Smooth muscle cell (in vitro differentiated cells): ENCODE measurements at regions not wholly inside any gene's neighbourhood (a gene's known extent, or its start where the extent isn't known, plus 50 kb on each side); places are given as distances from the start of the nearest gene placed in this dataset.

Source experiments
- DNase-seq: peaks from one replicate; lab custom pipeline; 2025; ENCODE audit not compliant: unreplicated experiment; lab: John Stamatoyannopoulos, UW
- H2AFZ ChIP-seq: fragments of 200-600 bp; sonication (generic); 2 replicates; pipeline ENCODE4 v1.6.0; 2016; ENCODE audit warnings: antibody characterized with exemption, low read depth, mild to moderate bottlenecking
- H3F3A ChIP-seq: fragments of 200-600 bp; sonication (generic); 2 replicates; pipeline ENCODE4 v1.6.0; 2017; ENCODE audit warnings: antibody characterized with exemption, low read depth
- H3K27ac ChIP-seq: fragments of 200-600 bp; sonication (generic); 2 replicates; pipeline ENCODE4 v1.5.1; 2016; ENCODE audit warnings: low read depth, mild to moderate bottlenecking
- H3K27me3 ChIP-seq: fragments of 200-600 bp; sonication (generic); 2 replicates; pipeline ENCODE4 v1.6.1; 2016; ENCODE audit warnings: low read depth, mild to moderate bottlenecking
- H3K36me3 ChIP-seq: fragments of 200-600 bp; sonication (generic); 2 replicates; pipeline ENCODE4 v1.5.1; 2016; ENCODE audit warnings: low read depth
- H3K4me1 ChIP-seq: fragments of 200-600 bp; sonication (generic); 2 replicates; pipeline ENCODE4 v1.5.1; 2016; ENCODE audit warnings: low read depth
- H3K4me2 ChIP-seq: fragments of 200-600 bp; sonication (generic); 2 replicates; pipeline ENCODE4 v1.6.0; 2016; ENCODE audit warnings: mild to moderate bottlenecking
- H3K4me3 ChIP-seq: fragments of 200-600 bp; sonication (generic); 2 replicates; pipeline ENCODE4 v1.5.1; 2016; ENCODE audit warnings: mild to moderate bottlenecking
- H3K79me2 ChIP-seq: fragments of 200-600 bp; sonication (generic); 2 replicates; pipeline ENCODE4 v1.6.0; 2016; ENCODE audit warnings: low read depth, mild to moderate bottlenecking
- H3K9ac ChIP-seq: fragments of 200-600 bp; sonication (generic); 2 replicates; pipeline ENCODE4 v1.6.0; 2016; ENCODE audit warnings: low read depth
- H3K9me3 ChIP-seq: fragments of 200-600 bp; sonication (generic); replicated peaks from 2 replicates; pipeline ENCODE4 v1.5.1; 2016; ENCODE audit warnings: low read depth
- H4K20me1 ChIP-seq: fragments of 200-600 bp; sonication (generic); 2 replicates; pipeline ENCODE4 v1.6.0; 2016; ENCODE audit warnings: low read depth
- CTCF ChIP-seq: fragments of 200-600 bp; sonication (generic); IDR thresholded peaks from 2 replicates; pipeline ENCODE4 v1.5.1; 2017; ENCODE audit warnings: borderline replicate concordance, mild to moderate bottlenecking, antibody characterized with exemption; ENCODE audit not compliant: insufficient read depth, poor library complexity, severe bottlenecking
- WGBS: methylation state at CpG from one replicate; pipeline ENCODE4 v1.1.7; 2016; ENCODE audit warnings: low lambda C conversion rate; 5-methylcytosine and 5-hydroxymethylcytosine counted together

- Histone ChIP-seq H3F3A (no peaks in the 10 kb centered on the region), H3K27me3 (peaks cover 3% of the 10 kb centered on the region), H3K4me2 (no peak overlapping the region), H3K4me1 (no peaks in the 10 kb centered on the region), H3K27ac (no peak overlapping the region), H2AFZ (no peak overlapping the region), H3K36me3 (peaks cover 5% of the 10 kb centered on the region), H3K9me3 (no peaks in the 10 kb centered on the region), H3K9ac (no peak overlapping the region), H4K20me1 (no peaks in the 10 kb centered on the region), H3K79me2 (no peaks in the 10 kb centered on the region), H3K4me3 (no peak overlapping the region)
- DNase-seq, result no peak
- 99% methylated on average over 2 of the region's 2 CpGs for WGBS
- no peak for TF ChIP-seq CTCF
Observed at GRCh38 chr11:15453211-15453765, 338.6 kb downstream of the INSC start.

- Histone ChIP-seq H2AFZ (no peak overlapping the region), H3K27me3 (peaks cover 3% of the 10 kb centered on the region), H3K4me3 (no peak overlapping the region), H4K20me1 (no peaks in the 10 kb centered on the region), H3K4me2 (no peak overlapping the region), H3F3A (no peaks in the 10 kb centered on the region), H3K4me1 (no peaks in the 10 kb centered on the region), H3K27ac (no peak overlapping the region), H3K9me3 (no peaks in the 10 kb centered on the region), H3K9ac (no peak overlapping the region), H3K36me3 (no peaks in the 10 kb centered on the region), H3K79me2 (no peaks in the 10 kb centered on the region)
- DNase-seq, result no peak
- no peak for TF ChIP-seq CTCF
- WGBS, result 83% methylated on average over 4 of the region's 4 CpGs
Observed at GRCh38 chr11:15468466-15468865, 353.7 kb downstream of the INSC start.

- DNase-seq, result no peak
- no peak overlapping the region for H3K9ac ChIP-seq
- no peaks in the 10 kb centered on the region for H3K4me1 ChIP-seq
- 88% methylated on average over 7 of the region's 7 CpGs for WGBS
- no peak for TF ChIP-seq CTCF
- H3F3A ChIP-seq, result no peaks in the 10 kb centered on the region
- no peaks in the 10 kb centered on the region for H3K79me2 ChIP-seq
- H2AFZ ChIP-seq, result no peak overlapping the region
- H3K36me3 ChIP-seq, result no peaks in the 10 kb centered on the region
- no peaks in the 10 kb centered on the region for H3K9me3 ChIP-seq
- H3K4me2 ChIP-seq, result no peak overlapping the region
- H4K20me1 ChIP-seq, result no peaks in the 10 kb centered on the region
- peaks cover 3% of the 10 kb centered on the region for H3K27me3 ChIP-seq
- H3K4me3 ChIP-seq, result no peak overlapping the region
- no peak overlapping the region for H3K27ac ChIP-seq
Observed at GRCh38 chr11:15471048-15471894, 356.5 kb downstream of the INSC start.
